ENCODE measurements at regions not wholly inside any gene's neighbourhood (a gene's known extent, or its start where the extent isn't known, plus 50 kb on each side); places are given as distances from the start of the nearest gene placed in this dataset.
A peak's percentile ranks its signal among the peaks of the same experiment; 100 is the strongest.

DNA sequence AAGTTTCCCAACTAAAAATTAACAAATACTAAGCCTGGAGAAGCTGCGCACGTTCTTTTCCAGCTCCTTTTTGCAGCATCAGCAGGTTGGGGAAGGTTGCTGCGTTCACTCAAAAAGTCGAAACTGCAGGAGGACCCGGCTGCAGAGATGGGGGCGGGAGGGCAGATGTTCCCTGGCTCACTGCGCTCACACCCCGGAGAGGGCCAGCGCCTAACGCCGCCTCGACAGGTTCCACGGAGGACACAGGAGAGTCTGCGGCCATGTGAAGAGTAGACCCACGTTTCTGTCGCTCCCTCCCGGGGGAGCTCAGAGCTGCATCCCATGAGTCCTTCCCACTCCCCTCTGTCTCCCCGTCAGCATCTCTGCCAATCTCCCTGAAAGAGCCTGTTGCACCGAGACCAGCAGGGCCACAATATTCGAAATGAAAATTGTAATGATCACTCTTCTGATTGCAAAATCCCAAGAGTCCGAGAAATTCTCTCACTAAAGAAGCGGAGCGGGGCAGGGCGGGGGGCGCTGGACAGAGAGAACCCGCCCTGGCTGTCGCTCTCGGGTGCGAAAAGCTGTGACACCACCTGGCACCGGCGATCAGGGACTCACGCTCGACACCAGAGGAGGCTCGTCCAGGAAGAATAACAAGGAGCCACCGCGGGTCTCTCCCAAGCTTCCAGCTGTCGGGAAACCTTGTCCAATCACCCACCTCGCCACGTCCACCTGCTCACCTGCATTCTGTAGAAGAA lies 131.5 kb upstream of the PFKP start:
- Histone ChIP-seq H3K4me3 (ENCODE audit: low read depth, low read length) (no peak overlapping the region), H3K36me3 (ENCODE audit: control insufficient read depth, insufficient read depth, low read length) (no peaks in the 10 kb centered on the region), H3K27ac (ENCODE audit: insufficient read depth, low read length, poor library complexity, severe bottlenecking) (no peak overlapping the region), H3K9me3 (ENCODE audit: control insufficient read depth in 2 of 2, low read length in 2 of 2) (no peaks in the 10 kb centered on the region), H3K4me1 (ENCODE audit: control insufficient read depth, insufficient read depth, low read length, poor library complexity, severe bottlenecking) (no peaks in the 10 kb centered on the region), H3K27me3 (ENCODE audit: control insufficient read depth, insufficient read depth, low read length) (no peaks in the 10 kb centered on the region)
- H3K27ac Mint-ChIP-seq: no peak overlapping the region
- ATAC-seq (ENCODE audit: low read depth in 2 of 2) (no peak), DNase-seq (no peak)
- peaks cover 42% of the 10 kb centered on the region for H3K27me3 Mint-ChIP-seq
- peaks cover 0 to 3% (median 0%) of the 10 kb centered on the region in 7 donors for H3K9me3 Mint-ChIP-seq
- no peaks in the 10 kb centered on the region for H3K36me3 Mint-ChIP-seq
- no peaks in the 10 kb centered on the region for H3K4me1 Mint-ChIP-seq
- no peak overlapping the region for H3K4me3 Mint-ChIP-seq

DNA sequence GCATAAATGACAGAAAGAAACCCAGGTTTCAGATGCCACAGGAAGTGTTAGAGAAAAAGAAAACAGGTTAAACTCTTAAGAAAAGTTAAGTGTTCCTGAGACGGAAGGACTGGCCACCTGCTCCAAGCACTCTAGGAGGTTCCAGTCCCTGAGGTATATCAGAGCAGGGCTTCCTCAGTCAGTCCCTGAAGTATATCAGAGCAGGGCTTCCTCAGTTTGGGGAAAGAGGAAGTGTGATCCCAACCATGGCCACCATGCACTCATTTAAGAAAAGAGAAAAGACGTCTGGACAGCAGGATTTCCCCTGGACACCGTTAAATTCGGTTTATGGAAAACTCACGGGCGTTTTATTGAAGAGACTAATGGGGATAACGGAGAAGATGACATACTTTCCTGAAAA lies 133.4 kb upstream of the PFKP start:
- no peak for DNase-seq
- Mint-ChIP-seq H3K4me3 (no peak overlapping the region), H3K27me3 (peaks cover 35% of the 10 kb centered on the region)

DNA sequence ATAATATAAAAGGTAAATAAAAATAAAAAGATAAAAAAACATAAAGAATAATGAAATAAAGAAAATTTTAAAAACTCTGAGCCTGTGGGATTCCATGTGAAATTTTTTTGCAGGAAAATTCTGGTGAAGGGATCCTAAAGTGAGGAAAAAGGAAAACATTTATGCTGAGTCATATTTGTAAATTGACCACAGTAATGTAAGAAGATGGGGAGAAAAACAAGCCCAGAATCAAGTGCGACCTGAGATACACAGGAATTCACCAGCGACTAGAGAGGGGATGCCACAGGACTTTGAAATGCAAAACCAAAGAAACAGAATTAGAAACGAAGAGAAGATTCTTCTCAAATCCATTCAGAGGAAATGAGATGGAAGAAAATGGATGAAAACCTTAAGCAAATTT lies 133.8 kb upstream of the PFKP start:
- no peak overlapping the region for H3K4me3 ChIP-seq (ENCODE audit: low read depth, low read length)
- H3K36me3 ChIP-seq (ENCODE audit: control insufficient read depth, insufficient read depth, low read length): no peaks in the 10 kb centered on the region
- ATAC-seq (ENCODE audit: low read depth in 2 of 2) (no peak), DNase-seq (no peak)
- Mint-ChIP-seq H3K4me1 (peaks cover 0 to 3% (median 0%) of the 10 kb centered on the region in 4 donors), H3K9me3 (peaks cover 0 to 2% (median 0%) of the 10 kb centered on the region in 7 donors), H3K36me3 (no peaks in the 10 kb centered on the region), H3K27ac (no peak overlapping the region), H3K27me3 (peaks cover 31% of the 10 kb centered on the region), H3K4me3 (no peak overlapping the region)
- H3K4me1 ChIP-seq (ENCODE audit: control insufficient read depth, insufficient read depth, low read length, poor library complexity, severe bottlenecking): no peaks in the 10 kb centered on the region
- no peaks in the 10 kb centered on the region for H3K9me3 ChIP-seq (ENCODE audit: control insufficient read depth in 2 of 2, low read length in 2 of 2)
- no peak overlapping the region for H3K27ac ChIP-seq (ENCODE audit: insufficient read depth, low read length, poor library complexity, severe bottlenecking)
- no peaks in the 10 kb centered on the region for H3K27me3 ChIP-seq (ENCODE audit: control insufficient read depth, insufficient read depth, low read length)

More for the DNA sequence above, 133.4 kb upstream of the PFKP start:
- Histone ChIP-seq H3K4me1 (ENCODE audit: control insufficient read depth, insufficient read depth, low read length, poor library complexity, severe bottlenecking) (no peaks in the 10 kb centered on the region), H3K9me3 (ENCODE audit: control insufficient read depth in 2 of 2, low read length in 2 of 2) (no peaks in the 10 kb centered on the region), H3K27me3 (ENCODE audit: control insufficient read depth, insufficient read depth, low read length) (no peaks in the 10 kb centered on the region), H3K4me3 (ENCODE audit: low read depth, low read length) (no peak overlapping the region), H3K27ac (ENCODE audit: insufficient read depth, low read length, poor library complexity, severe bottlenecking) (no peak overlapping the region), H3K36me3 (ENCODE audit: control insufficient read depth, insufficient read depth, low read length) (no peaks in the 10 kb centered on the region)
- Mint-ChIP-seq H3K27ac (no peak overlapping the region), H3K9me3 (peaks cover 0 to 2% (median 0%) of the 10 kb centered on the region in 7 donors), H3K36me3 (no peaks in the 10 kb centered on the region), H3K4me1 (no peaks in the 10 kb centered on the region)
- ATAC-seq (ENCODE audit: low read depth in 2 of 2): no peak

DNA sequence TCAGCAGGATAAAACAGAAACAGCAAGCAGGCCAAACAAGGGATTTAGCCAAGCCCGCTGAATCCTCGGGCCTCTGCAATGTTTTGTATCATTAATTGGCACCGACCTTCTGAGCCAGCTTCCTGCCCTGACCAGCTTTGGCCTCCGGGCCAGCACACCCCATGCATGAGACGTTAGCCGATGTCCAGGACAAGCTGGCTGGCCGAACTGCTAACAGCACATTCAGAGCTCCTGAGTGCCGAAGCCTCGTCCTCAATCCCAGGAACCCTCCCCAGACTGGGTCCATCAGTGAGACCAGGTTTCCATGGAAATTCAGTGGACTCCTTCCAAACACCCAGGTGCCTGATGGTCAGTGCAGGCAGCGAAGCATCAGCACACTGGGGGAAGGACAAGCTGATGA lies 134.3 kb upstream of the PFKP start:
- Histone ChIP-seq H3K27ac (ENCODE audit: insufficient read depth, low read length, poor library complexity, severe bottlenecking) (no peak overlapping the region), H3K36me3 (ENCODE audit: control insufficient read depth, insufficient read depth, low read length) (no peaks in the 10 kb centered on the region), H3K27me3 (ENCODE audit: control insufficient read depth, insufficient read depth, low read length) (no peaks in the 10 kb centered on the region), H3K4me1 (ENCODE audit: control insufficient read depth, insufficient read depth, low read length, poor library complexity, severe bottlenecking) (no peaks in the 10 kb centered on the region), H3K4me3 (ENCODE audit: low read depth, low read length) (no peak overlapping the region), H3K9me3 (ENCODE audit: control insufficient read depth in 2 of 2, low read length in 2 of 2) (no peaks in the 10 kb centered on the region)
- H3K27me3 Mint-ChIP-seq: peaks cover 28% of the 10 kb centered on the region
- DNase-seq (no peak), ATAC-seq (ENCODE audit: low read depth in 2 of 2) (no peak)
- H3K4me3 Mint-ChIP-seq: no peak overlapping the region
- H3K9me3 Mint-ChIP-seq: peaks cover 0 to 2% (median 0%) of the 10 kb centered on the region in 7 donors
- H3K36me3 Mint-ChIP-seq: no peaks in the 10 kb centered on the region
- peaks cover 0 to 8% (median under 1%) of the 10 kb centered on the region in 4 donors for H3K4me1 Mint-ChIP-seq
- no peak overlapping the region for H3K27ac Mint-ChIP-seq

DNA sequence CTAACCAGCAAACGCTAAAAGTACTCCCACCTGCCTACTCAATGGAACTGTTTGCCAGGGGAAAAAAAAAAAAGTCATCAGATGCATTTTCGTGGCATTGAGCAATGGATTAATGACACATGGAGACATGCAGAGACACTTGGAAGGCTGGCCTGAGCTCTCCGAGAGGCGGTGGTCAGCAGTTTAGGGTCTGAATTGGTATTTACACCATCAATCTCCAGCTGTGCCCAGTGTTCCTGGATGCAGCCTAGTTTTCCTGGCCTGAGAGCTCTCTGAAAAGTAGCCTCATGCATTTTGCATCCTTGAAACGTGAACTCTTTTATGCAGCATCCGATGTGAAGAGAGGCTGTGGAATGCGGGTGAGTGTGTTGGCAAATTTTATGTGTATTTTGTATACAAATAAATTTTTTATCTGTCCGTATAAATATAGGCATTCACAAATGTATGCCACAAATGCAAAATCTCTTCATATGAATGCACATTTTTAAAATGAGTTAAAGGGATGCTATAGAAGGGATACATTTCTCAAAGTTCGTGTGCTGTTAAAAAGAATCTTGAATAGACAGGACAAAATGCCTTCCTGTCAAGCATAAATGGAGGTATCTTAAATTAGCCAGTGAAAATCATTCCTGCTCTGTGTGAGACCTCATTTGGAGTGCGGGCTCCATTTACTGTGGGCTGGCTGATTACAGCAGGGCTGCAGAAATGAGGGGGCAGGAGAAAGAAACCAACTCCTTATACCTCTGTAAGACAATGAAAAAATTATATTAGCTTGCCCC lies 137.7 kb upstream of the PFKP start:
- H3K27ac Mint-ChIP-seq: no peak overlapping the region

DNA sequence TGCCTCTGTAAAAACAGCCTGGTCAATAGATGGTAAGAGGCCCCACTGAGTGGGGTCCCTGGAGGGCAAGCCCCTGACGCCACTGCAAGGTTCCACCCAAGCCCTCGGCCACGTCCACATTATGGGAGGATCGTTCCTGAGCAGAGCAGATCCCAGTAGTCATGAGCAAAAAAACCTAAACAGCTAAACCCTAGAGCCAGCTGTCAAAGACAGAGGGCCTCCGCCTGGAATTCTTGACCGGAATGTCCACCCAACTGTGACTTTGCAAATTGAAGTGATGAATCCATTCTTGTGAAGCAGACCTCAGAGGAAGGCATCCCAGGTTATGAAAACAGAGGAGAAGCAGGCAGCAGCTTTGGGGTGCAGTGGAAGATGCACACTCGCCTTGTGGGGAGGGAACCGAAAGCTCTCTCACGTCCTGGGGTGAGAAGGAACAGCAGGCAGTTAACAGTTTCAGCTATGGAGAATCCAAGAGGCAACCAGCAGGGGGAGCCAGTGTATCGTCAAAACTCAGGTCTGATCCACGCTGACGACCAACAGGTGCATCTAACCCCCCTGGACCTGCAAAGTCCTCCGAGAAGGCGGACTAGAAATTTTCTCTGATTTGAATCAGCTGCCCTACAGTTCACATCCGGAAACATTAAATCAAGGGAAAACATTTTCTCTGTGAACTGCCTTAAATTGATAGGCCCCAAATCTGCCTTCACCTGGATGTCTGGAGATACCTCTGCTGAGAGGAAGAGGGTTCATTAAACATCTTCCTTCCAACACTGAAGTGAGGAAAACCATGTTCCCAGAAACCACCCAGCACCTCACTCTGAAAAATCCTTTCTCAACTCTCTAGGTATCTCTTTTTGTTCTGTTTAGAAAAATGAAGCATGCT lies 139.1 kb upstream of the PFKP start:
- H3K36me3 Mint-ChIP-seq: no peaks in the 10 kb centered on the region
- H3K27ac Mint-ChIP-seq: no peak overlapping the region
- H3K9me3 Mint-ChIP-seq: no peaks in the 10 kb centered on the region
- peaks cover 7% of the 10 kb centered on the region for H3K27me3 Mint-ChIP-seq
- peaks cover 4% of the 10 kb centered on the region for H3K4me1 ChIP-seq (ENCODE audit: control insufficient read depth, insufficient read depth, low read length, poor library complexity, severe bottlenecking)
- no peak overlapping the region for H3K4me3 ChIP-seq (ENCODE audit: low read depth, low read length)
- H3K36me3 ChIP-seq (ENCODE audit: control insufficient read depth, insufficient read depth, low read length): no peaks in the 10 kb centered on the region
- peaks cover 0 to 17% (median 2%) of the 10 kb centered on the region in 4 donors for H3K4me1 Mint-ChIP-seq
- no peak overlapping the region for H3K4me3 Mint-ChIP-seq
- H3K27ac ChIP-seq (ENCODE audit: insufficient read depth, low read length, poor library complexity, severe bottlenecking): no peak overlapping the region
- peak; percentile 7 to 73 (median 33) for DNase-seq
- no peaks in the 10 kb centered on the region for H3K9me3 ChIP-seq (ENCODE audit: control insufficient read depth in 2 of 2, low read length in 2 of 2)
- H3K27me3 ChIP-seq (ENCODE audit: control insufficient read depth, insufficient read depth, low read length): no peaks in the 10 kb centered on the region
- ATAC-seq (ENCODE audit: low read depth in 2 of 2): peak in 1 of 2 donors; percentile 28

More for the DNA sequence above, 137.7 kb upstream of the PFKP start:
- no peaks in the 10 kb centered on the region for H3K36me3 ChIP-seq (ENCODE audit: control insufficient read depth, insufficient read depth, low read length)
- peaks cover 0 to 17% (median 2%) of the 10 kb centered on the region in 4 donors for H3K4me1 Mint-ChIP-seq
- no peaks in the 10 kb centered on the region for H3K36me3 Mint-ChIP-seq
- H3K27me3 Mint-ChIP-seq: peaks cover 14% of the 10 kb centered on the region
- no peak overlapping the region for H3K4me3 ChIP-seq (ENCODE audit: low read depth, low read length)
- no peak overlapping the region for H3K4me3 Mint-ChIP-seq
- no peak for DNase-seq
- H3K27ac ChIP-seq (ENCODE audit: insufficient read depth, low read length, poor library complexity, severe bottlenecking): no peak overlapping the region
- no peaks in the 10 kb centered on the region for H3K9me3 ChIP-seq (ENCODE audit: control insufficient read depth in 2 of 2, low read length in 2 of 2)
- peaks cover 4% of the 10 kb centered on the region for H3K4me1 ChIP-seq (ENCODE audit: control insufficient read depth, insufficient read depth, low read length, poor library complexity, severe bottlenecking)
- ATAC-seq (ENCODE audit: low read depth in 2 of 2): no peak
- H3K27me3 ChIP-seq (ENCODE audit: control insufficient read depth, insufficient read depth, low read length): no peaks in the 10 kb centered on the region
- peaks cover 0 to 1% (median 0%) of the 10 kb centered on the region in 7 donors for H3K9me3 Mint-ChIP-seq

DNA sequence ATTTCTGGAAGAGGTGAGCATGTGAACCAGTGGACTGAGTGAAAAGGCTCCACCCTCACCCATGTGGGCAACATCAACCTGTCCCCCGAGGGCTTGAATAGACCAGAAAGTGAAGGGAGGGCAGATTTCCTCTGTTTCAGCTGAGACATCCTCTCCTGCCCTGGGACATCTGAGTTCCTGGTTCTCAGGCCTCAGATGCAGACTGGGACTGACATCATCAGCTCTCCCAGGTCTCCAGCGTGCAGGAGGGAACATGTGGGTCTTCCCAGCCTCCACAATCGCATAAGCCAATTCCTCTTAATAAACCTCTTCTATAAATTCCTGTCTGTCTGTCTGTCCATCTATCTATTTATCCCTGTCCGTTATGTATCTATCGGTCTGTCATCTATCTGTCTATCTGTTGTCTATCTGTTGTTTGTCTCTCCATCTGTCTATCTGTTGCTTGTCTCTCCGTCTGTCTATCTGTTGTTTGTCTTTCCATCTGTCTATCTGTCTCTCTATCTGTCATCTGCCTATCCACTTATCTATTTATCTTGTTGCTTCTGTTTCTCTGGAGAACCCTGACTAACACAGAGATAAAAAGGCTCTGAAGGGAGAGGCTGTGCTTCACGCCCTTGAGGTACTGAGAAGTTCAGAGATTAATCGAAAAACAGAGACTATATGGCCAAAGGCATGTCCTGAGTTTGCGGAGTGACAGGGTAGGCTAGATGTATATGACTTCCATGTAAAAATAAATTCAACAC lies 140.3 kb upstream of the PFKP start:
- no peak for DNase-seq
- ATAC-seq (ENCODE audit: low read depth in 2 of 2): no peak
- H3K36me3 Mint-ChIP-seq: no peaks in the 10 kb centered on the region
- peaks cover 0 to 17% (median 2%) of the 10 kb centered on the region in 4 donors for H3K4me1 Mint-ChIP-seq
- Histone ChIP-seq H3K4me3 (ENCODE audit: low read depth, low read length) (no peak overlapping the region), H3K27ac (ENCODE audit: insufficient read depth, low read length, poor library complexity, severe bottlenecking) (no peak overlapping the region), H3K4me1 (ENCODE audit: control insufficient read depth, insufficient read depth, low read length, poor library complexity, severe bottlenecking) (peaks cover 4% of the 10 kb centered on the region), H3K27me3 (ENCODE audit: control insufficient read depth, insufficient read depth, low read length) (no peaks in the 10 kb centered on the region), H3K36me3 (ENCODE audit: control insufficient read depth, insufficient read depth, low read length) (no peaks in the 10 kb centered on the region), H3K9me3 (ENCODE audit: control insufficient read depth in 2 of 2, low read length in 2 of 2) (no peaks in the 10 kb centered on the region)
- no peak overlapping the region for H3K27ac Mint-ChIP-seq
- H3K9me3 Mint-ChIP-seq: no peaks in the 10 kb centered on the region
- peaks cover 7% of the 10 kb centered on the region for H3K27me3 Mint-ChIP-seq
- H3K4me3 Mint-ChIP-seq: no peak overlapping the region
